Natural killer cell (primary cell): ENCODE measurements at regions not wholly inside any gene's neighbourhood (a gene's known extent, or its start where the extent isn't known, plus 50 kb on each side); places are given as distances from the start of the nearest gene placed in this dataset.

Source experiments
- ATAC-seq, 3 donors: fragments of 150-1000 bp in 2 of 3; fragments of 200-7000 bp in 1 of 3; cut with Tn5 transposase; 1 replicate in 1 of 3; 2 replicates in 2 of 3; pipeline ENCODE4 v1.10.0; 2021; ENCODE audit warnings: mild to moderate bottlenecking in 2 of 3, moderate library complexity in 2 of 3
- DNase-seq, 2 donors: peaks; one replicate each; pipeline versions ENCODE4 v3.0.0 to v3.0.0-alpha.2; 2013 to 2021; ENCODE audit warnings: mixed read lengths in 1 of 2
- H3K27ac ChIP-seq: one replicate; pipeline ENCODE4 v1.5.1; 2013; ENCODE audit warnings: mild to moderate bottlenecking, low read length
- H3K27me3 ChIP-seq: one replicate; pipeline ENCODE4 v1.6.1; 2013; ENCODE audit warnings: low read length; ENCODE audit not compliant: control insufficient read depth, insufficient read depth
- H3K36me3 ChIP-seq: one replicate; pipeline ENCODE4 v1.6.1; 2013; ENCODE audit warnings: low read length; ENCODE audit not compliant: control insufficient read depth, insufficient read depth
- H3K4me1 ChIP-seq: one replicate; pipeline ENCODE4 v1.6.1; 2013; ENCODE audit warnings: low read length; ENCODE audit not compliant: control insufficient read depth, insufficient read depth
- H3K4me3 ChIP-seq: one replicate; pipeline ENCODE4 v1.5.1; 2013; ENCODE audit warnings: low read length
- H3K9me3 ChIP-seq: one replicate; pipeline ENCODE4 v1.6.1; 2013; ENCODE audit warnings: low read length; ENCODE audit not compliant: control insufficient read depth, insufficient read depth
- H3K27ac Mint-ChIP-seq, 2 donors: one replicate each; pipeline ENCODE4 v1.8.0; 2022; ENCODE audit warnings: mild to moderate bottlenecking in 2 of 2, mixed read lengths in 2 of 2, moderate library complexity in 1 of 2
- H3K27me3 Mint-ChIP-seq, 2 donors: one replicate each; pipeline ENCODE4 v1.8.0; 2022; ENCODE audit warnings: low read depth in 2 of 2, mixed read lengths in 2 of 2
- H3K36me3 Mint-ChIP-seq: one replicate; pipeline ENCODE4 v1.8.0; 2022; ENCODE audit warnings: mixed read lengths
- H3K4me1 Mint-ChIP-seq, 2 donors: one replicate each; pipeline ENCODE4 v1.8.0; 2022; ENCODE audit warnings: mixed read lengths in 2 of 2
- H3K4me3 Mint-ChIP-seq: one replicate; pipeline ENCODE4 v1.8.0; 2022; ENCODE audit warnings: mild to moderate bottlenecking, moderate library complexity, mixed read lengths
- H3K9me3 Mint-ChIP-seq, 2 donors: one replicate each; pipeline ENCODE4 v1.8.0; 2022; ENCODE audit warnings: mixed read lengths in 2 of 2
- WGBS: methylation state at CpG from one replicate; pipeline ENCODE4 v1.1.7; 2013; ENCODE audit warnings: missing lambda C conversion rate; ENCODE audit not compliant: insufficient coverage; 5-methylcytosine and 5-hydroxymethylcytosine counted together
- intact Hi-C: fragments of 100-400 bp; cut with micrococcal nuclease; formaldehyde crosslinking; loops from one replicate; pipeline ENCODE4 v1.14.2; 2022
- TF ChIP-seq, protein P1 (sequence below): fragments of 200-600 bp; IDR thresholded peaks from one replicate; pipeline ENCODE4 v1.8.0; 2022; ENCODE audit warnings: antibody characterized with exemption

DNA sequence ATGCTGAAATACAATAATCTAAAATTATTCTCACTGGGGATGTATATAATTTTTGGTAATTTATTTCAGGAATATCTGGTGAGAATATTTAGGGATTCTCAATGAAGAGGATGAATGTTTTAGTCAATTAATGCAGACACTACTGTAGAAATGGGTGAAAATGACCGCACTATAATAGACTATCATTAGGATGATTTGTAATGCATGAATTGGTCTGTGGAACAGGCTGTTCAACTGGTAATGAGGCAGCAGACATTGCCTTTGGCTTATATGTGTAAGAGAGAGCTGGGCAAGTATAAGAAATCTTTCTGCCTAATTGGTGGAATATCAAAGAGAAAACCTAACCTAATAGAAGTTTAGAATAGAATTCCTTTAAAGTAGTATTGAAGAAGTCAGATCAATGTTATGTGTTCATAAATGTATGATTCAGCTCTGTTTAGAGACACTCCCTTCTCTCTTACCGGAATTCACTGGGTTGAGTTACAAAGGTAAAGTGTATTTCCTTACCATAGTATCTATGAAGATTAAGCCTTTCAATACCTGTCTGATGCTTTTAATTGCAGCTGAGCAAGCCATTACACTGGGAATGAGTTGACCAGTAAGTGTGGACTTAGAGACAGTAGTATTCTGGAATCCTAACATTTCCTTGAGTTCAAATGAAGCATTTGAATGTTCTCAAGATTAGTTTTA lies 274.5 kb downstream of the S1PR1 start:
- Mint-ChIP-seq H3K4me1 (no peaks in the 10 kb centered on the region), H3K27ac (no peak overlapping the region), H3K27me3 (peaks cover 15 to 36% of the 10 kb centered on the region in 2 donors), H3K36me3 (no peaks in the 10 kb centered on the region), H3K9me3 (no peaks in the 10 kb centered on the region), H3K4me3 (no peak overlapping the region)
- 87% methylated on average over 1 of the region's 2 CpGs for WGBS
- Histone ChIP-seq H3K4me3 (no peak overlapping the region), H3K27ac (no peak overlapping the region), H3K27me3 (no peaks in the 10 kb centered on the region), H3K9me3 (no peaks in the 10 kb centered on the region), H3K36me3 (no peaks in the 10 kb centered on the region), H3K4me1 (no peaks in the 10 kb centered on the region)
- ATAC-seq (no peak), DNase-seq (no peak)
- TF ChIP-seq, protein P1, sequence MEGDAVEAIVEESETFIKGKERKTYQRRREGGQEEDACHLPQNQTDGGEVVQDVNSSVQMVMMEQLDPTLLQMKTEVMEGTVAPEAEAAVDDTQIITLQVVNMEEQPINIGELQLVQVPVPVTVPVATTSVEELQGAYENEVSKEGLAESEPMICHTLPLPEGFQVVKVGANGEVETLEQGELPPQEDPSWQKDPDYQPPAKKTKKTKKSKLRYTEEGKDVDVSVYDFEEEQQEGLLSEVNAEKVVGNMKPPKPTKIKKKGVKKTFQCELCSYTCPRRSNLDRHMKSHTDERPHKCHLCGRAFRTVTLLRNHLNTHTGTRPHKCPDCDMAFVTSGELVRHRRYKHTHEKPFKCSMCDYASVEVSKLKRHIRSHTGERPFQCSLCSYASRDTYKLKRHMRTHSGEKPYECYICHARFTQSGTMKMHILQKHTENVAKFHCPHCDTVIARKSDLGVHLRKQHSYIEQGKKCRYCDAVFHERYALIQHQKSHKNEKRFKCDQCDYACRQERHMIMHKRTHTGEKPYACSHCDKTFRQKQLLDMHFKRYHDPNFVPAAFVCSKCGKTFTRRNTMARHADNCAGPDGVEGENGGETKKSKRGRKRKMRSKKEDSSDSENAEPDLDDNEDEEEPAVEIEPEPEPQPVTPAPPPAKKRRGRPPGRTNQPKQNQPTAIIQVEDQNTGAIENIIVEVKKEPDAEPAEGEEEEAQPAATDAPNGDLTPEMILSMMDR = no peak
- intact Hi-C loops = no loop called here

DNA sequence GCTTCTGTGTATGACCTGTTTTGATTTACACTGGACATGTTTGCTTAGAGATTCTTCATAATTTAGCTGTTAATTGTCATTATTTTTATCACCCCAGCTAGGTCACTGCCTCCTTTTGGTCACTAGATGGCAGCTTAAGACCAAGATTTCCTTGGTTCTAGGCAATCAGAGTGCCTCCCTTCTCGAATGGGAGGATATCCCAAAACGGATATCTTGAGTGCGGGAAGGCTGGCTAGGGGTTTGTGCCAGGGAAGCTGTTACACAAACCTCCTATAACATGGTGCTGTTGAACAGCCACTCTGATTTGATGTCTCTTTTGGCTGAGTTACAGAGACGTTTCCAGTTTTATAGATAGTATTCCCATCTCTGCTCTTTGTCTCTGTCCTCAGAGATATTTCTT lies 283.5 kb downstream of the S1PR1 start:
- H3K27me3 ChIP-seq = no peaks in the 10 kb centered on the region
- peak; percentile 61 to 70 (median 62) for ATAC-seq
- Mint-ChIP-seq H3K36me3 (no peaks in the 10 kb centered on the region), H3K4me3 (no peak overlapping the region), H3K9me3 (no peaks in the 10 kb centered on the region), H3K27me3 (peaks cover 6 to 13% of the 10 kb centered on the region in 2 donors), H3K27ac (no peak overlapping the region), H3K4me1 (peaks cover 8% of the 10 kb centered on the region in 2 donors)
- H3K4me3 ChIP-seq = no peak overlapping the region
- intact Hi-C loops = loop anchor here (2.0 kb wide), 1 partner anchor 1994 kb away; no protein-coding TSS in a partner anchor
- TF ChIP-seq, protein P1 = peak; percentile 75
- no peaks in the 10 kb centered on the region for H3K4me1 ChIP-seq
- DNase-seq = peak in 1 of 2 donors; percentile 63
- no peaks in the 10 kb centered on the region for H3K36me3 ChIP-seq
- H3K9me3 ChIP-seq = no peaks in the 10 kb centered on the region
- H3K27ac ChIP-seq = no peak overlapping the region
- 10% methylated on average over 4 of the region's 4 CpGs for WGBS

DNA sequence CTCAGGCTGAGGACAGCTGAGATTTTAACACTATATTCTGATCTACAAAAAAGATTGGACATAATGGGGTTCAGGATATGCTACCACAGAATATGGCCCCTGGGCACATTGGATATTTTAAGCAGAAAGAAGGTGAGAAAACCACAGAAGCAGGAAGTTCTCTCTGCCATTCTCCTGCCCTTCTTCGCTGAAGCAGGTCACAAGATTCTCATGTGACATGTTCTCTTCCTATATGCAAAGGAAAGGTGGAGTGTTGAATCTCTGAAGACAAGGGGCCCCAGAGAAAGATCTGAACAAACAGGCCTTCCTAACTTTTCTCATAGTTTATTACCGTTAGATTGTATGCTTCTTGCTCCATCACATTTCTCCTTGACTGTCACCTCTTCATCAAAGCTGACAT lies 285.7 kb downstream of the S1PR1 start:
- Mint-ChIP-seq H3K36me3 (no peaks in the 10 kb centered on the region), H3K9me3 (no peaks in the 10 kb centered on the region), H3K4me1 (peaks cover 8% of the 10 kb centered on the region in 2 donors), H3K27ac (no peak overlapping the region), H3K27me3 (peaks cover 6 to 10% of the 10 kb centered on the region in 2 donors), H3K4me3 (no peak overlapping the region)
- Histone ChIP-seq H3K27me3 (no peaks in the 10 kb centered on the region), H3K4me3 (no peak overlapping the region), H3K36me3 (no peaks in the 10 kb centered on the region), H3K9me3 (no peaks in the 10 kb centered on the region), H3K27ac (no peak overlapping the region), H3K4me1 (no peaks in the 10 kb centered on the region)
- DNase-seq (no peak), ATAC-seq (no peak)
- intact Hi-C loops = no loop called here
- TF ChIP-seq, protein P1 = no peak
- WGBS = 33% methylated on average over 2 of the region's 2 CpGs

DNA sequence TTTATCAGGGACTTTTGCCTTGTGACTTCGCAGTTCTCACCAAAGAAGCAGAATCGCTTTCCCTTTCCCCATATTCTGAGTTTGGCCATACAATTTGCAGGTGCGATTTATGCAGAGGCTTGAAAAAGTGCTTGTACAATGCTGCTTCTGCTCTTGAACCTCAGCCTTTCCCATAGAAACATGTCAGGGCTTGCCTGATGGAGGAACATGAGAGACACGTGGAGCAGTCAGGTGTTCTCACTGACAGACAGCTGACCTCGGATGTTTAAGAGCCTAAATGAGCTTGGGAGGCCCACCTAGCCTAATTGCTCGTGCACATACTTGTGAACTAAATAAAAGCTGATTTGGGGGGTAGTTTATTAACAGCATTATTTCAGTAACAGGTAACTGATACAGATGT lies 290.0 kb downstream of the S1PR1 start:
- intact Hi-C loops = no loop called here
- H3K9me3 Mint-ChIP-seq = no peaks in the 10 kb centered on the region
- Histone ChIP-seq H3K27me3 (peaks cover 6% of the 10 kb centered on the region), H3K27ac (no peak overlapping the region), H3K36me3 (no peaks in the 10 kb centered on the region), H3K4me3 (no peak overlapping the region), H3K4me1 (no peaks in the 10 kb centered on the region), H3K9me3 (no peaks in the 10 kb centered on the region)
- WGBS = 77% methylated on average over 6 of the region's 6 CpGs
- H3K4me1 Mint-ChIP-seq = peaks cover 8% of the 10 kb centered on the region in 2 donors
- TF ChIP-seq, protein P1 = no peak
- no peak for ATAC-seq
- no peak for DNase-seq
- H3K27me3 Mint-ChIP-seq = peaks cover 12 to 17% of the 10 kb centered on the region in 2 donors
- H3K36me3 Mint-ChIP-seq = no peaks in the 10 kb centered on the region
- H3K27ac Mint-ChIP-seq = no peak overlapping the region
- no peak overlapping the region for H3K4me3 Mint-ChIP-seq
